ENCODE measurements at regions not wholly inside any gene's neighbourhood (a gene's known extent, or its start where the extent isn't known, plus 50 kb on each side); places are given as distances from the start of the nearest gene placed in this dataset.

- TF ChIP-seq EZH2 (IDR thresholded peaks at IDR 0.05; ENCODE audit: borderline replicate concordance, low read length): no peak
- TF ChIP-seq CTCF (IDR thresholded peaks at IDR 0.05; ENCODE audit: low read length): no peak
These were observed 56.8 kb upstream of the PTGFRN start for GRCh38 chr1:116852910-116853309.

Data from OCI-LY1 (cell line).